ENCODE measurements at regions not wholly inside any gene's neighbourhood (a gene's known extent, or its start where the extent isn't known, plus 50 kb on each side); places are given as distances from the start of the nearest gene placed in this dataset.

GRCh38 chr16:73150786-73151185 is 102.9 kb upstream of the ZFHX3 start:
- Histone ChIP-seq H3K4me3 (ENCODE audit: low read depth, low read length, poor library complexity, severe bottlenecking) (no peak overlapping the region), H4K20me1 (ENCODE audit: insufficient read depth, low read length) (no peaks in the 10 kb centered on the region), H3K27ac (ENCODE audit: low read depth, low read length, poor library complexity, severe bottlenecking) (no peak overlapping the region), H3K79me2 (ENCODE audit: insufficient read depth, low read depth, low read length) (no peaks in the 10 kb centered on the region), H3K9me3 (ENCODE audit: low read length) (no peaks in the 10 kb centered on the region), H2AFZ (ENCODE audit: low read length) (no peak overlapping the region), H3K4me1 (ENCODE audit: insufficient read depth, low read length, poor library complexity, severe bottlenecking) (no peaks in the 10 kb centered on the region), H3K36me3 (ENCODE audit: insufficient read depth, low read length) (no peaks in the 10 kb centered on the region), H3K9me2 (ENCODE audit: insufficient read depth, low read length) (no peaks in the 10 kb centered on the region), H3K4me2 (ENCODE audit: low read length) (no peak overlapping the region)
- intact Hi-C loops (cut with micrococcal nuclease; ENCODE audit: unreplicated experiment) = no loop called here
- no TSS peak for BruUV-seq (replicated peaks)
- TF ChIP-seq EZH2phosphoT487 (IDR thresholded peaks at IDR 0.05; ENCODE audit: borderline replicate concordance, low read depth, low read length) = no peak
- TF ChIP-seq CTCF (conservative IDR thresholded peaks at IDR 0.05; ENCODE audit: low read length) = no peak
- CTCF ChIA-PET (ENCODE audit: unreplicated experiment) = no interaction called here
- POLR2A ChIA-PET = no interaction called here
- no peak for DNase-seq (ENCODE audit: low spot score)

GRCh38 chr16:73149334-73149733 is 101.4 kb upstream of the ZFHX3 start:
- no TSS peak for BruUV-seq (replicated peaks)
- Histone ChIP-seq H4K20me1 (ENCODE audit: insufficient read depth, low read length) (no peaks in the 10 kb centered on the region), H3K4me2 (ENCODE audit: low read length) (no peak overlapping the region), H3K9me2 (ENCODE audit: insufficient read depth, low read length) (no peaks in the 10 kb centered on the region), H3K4me3 (ENCODE audit: low read depth, low read length, poor library complexity, severe bottlenecking) (no peak overlapping the region), H3K36me3 (ENCODE audit: insufficient read depth, low read length) (no peaks in the 10 kb centered on the region), H2AFZ (ENCODE audit: low read length) (no peak overlapping the region), H3K27ac (ENCODE audit: low read depth, low read length, poor library complexity, severe bottlenecking) (no peak overlapping the region), H3K4me1 (ENCODE audit: insufficient read depth, low read length, poor library complexity, severe bottlenecking) (no peaks in the 10 kb centered on the region), H3K9me3 (ENCODE audit: low read length) (no peaks in the 10 kb centered on the region), H3K79me2 (ENCODE audit: insufficient read depth, low read depth, low read length) (no peaks in the 10 kb centered on the region)
- TF ChIP-seq EZH2phosphoT487 (IDR thresholded peaks at IDR 0.05; ENCODE audit: borderline replicate concordance, low read depth, low read length) = no peak
- no peak for TF ChIP-seq CTCF (conservative IDR thresholded peaks at IDR 0.05; ENCODE audit: low read length)
- DNase-seq (ENCODE audit: low spot score) = no peak
- intact Hi-C loops (cut with micrococcal nuclease; ENCODE audit: unreplicated experiment) = no loop called here
- ChIA-PET POLR2A (no interaction called here), CTCF (ENCODE audit: unreplicated experiment) (no interaction called here)

- POLR2A ChIA-PET = no interaction called here
Measured at GRCh38 chr16:73147958-73148357, 100.0 kb upstream of the ZFHX3 start.

More at GRCh38 chr16:73147958-73148357, 100.0 kb upstream of the ZFHX3 start:
- Histone ChIP-seq H3K9me2 (ENCODE audit: insufficient read depth, low read length) (no peaks in the 10 kb centered on the region), H3K27ac (ENCODE audit: low read depth, low read length, poor library complexity, severe bottlenecking) (no peak overlapping the region), H3K9me3 (ENCODE audit: low read length) (no peaks in the 10 kb centered on the region), H3K4me1 (ENCODE audit: insufficient read depth, low read length, poor library complexity, severe bottlenecking) (no peaks in the 10 kb centered on the region), H3K4me3 (ENCODE audit: low read depth, low read length, poor library complexity, severe bottlenecking) (no peak overlapping the region), H3K36me3 (ENCODE audit: insufficient read depth, low read length) (no peaks in the 10 kb centered on the region), H2AFZ (ENCODE audit: low read length) (no peak overlapping the region), H4K20me1 (ENCODE audit: insufficient read depth, low read length) (no peaks in the 10 kb centered on the region), H3K79me2 (ENCODE audit: insufficient read depth, low read depth, low read length) (no peaks in the 10 kb centered on the region), H3K4me2 (ENCODE audit: low read length) (no peak overlapping the region)
- TF ChIP-seq CTCF (conservative IDR thresholded peaks at IDR 0.05; ENCODE audit: low read length) (no peak), EZH2phosphoT487 (IDR thresholded peaks at IDR 0.05; ENCODE audit: borderline replicate concordance, low read depth, low read length) (no peak)
- intact Hi-C loops (cut with micrococcal nuclease; ENCODE audit: unreplicated experiment) = no loop called here
- no TSS peak for BruUV-seq (replicated peaks)
- CTCF ChIA-PET (ENCODE audit: unreplicated experiment) = no interaction called here
- no peak for DNase-seq (ENCODE audit: low spot score)

Measured in OCI-LY7 (cell line).